A673 (cell line): ENCODE measurements at regions not wholly inside any gene's neighbourhood (a gene's known extent, or its start where the extent isn't known, plus 50 kb on each side); places are given as distances from the start of the nearest gene placed in this dataset.

Experiments
- EZH2 ChIP-seq: fragments of 200-600 bp; sonication (generic); IDR thresholded peaks from 2 replicates; pipeline ENCODE4 v1.6.1; 2017; ENCODE audit warnings: borderline replicate concordance, low read depth, mild to moderate bottlenecking, mixed read lengths, antibody characterized with exemption, low read length; ENCODE audit not compliant: poor library complexity, severe bottlenecking
- TF ChIP-seq, protein P1 (sequence below): fragments of 300-800, 200-600 bp; sonication (generic); conservative IDR thresholded peaks from 2 replicates; pipeline ENCODE4 v1.5.1; 2017; ENCODE audit warnings: low read depth, mild to moderate bottlenecking, antibody characterized with exemption, low read length, moderate library complexity, mixed read lengths

- TF ChIP-seq, protein P1, sequence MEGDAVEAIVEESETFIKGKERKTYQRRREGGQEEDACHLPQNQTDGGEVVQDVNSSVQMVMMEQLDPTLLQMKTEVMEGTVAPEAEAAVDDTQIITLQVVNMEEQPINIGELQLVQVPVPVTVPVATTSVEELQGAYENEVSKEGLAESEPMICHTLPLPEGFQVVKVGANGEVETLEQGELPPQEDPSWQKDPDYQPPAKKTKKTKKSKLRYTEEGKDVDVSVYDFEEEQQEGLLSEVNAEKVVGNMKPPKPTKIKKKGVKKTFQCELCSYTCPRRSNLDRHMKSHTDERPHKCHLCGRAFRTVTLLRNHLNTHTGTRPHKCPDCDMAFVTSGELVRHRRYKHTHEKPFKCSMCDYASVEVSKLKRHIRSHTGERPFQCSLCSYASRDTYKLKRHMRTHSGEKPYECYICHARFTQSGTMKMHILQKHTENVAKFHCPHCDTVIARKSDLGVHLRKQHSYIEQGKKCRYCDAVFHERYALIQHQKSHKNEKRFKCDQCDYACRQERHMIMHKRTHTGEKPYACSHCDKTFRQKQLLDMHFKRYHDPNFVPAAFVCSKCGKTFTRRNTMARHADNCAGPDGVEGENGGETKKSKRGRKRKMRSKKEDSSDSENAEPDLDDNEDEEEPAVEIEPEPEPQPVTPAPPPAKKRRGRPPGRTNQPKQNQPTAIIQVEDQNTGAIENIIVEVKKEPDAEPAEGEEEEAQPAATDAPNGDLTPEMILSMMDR, result no peak
- TF ChIP-seq EZH2, result no peak
Measured at GRCh38 chr10:108848046-108848445, 1075.3 kb downstream of the XPNPEP1 start.
